GM10248 (cell line): ENCODE measurements at regions not wholly inside any gene's neighbourhood (a gene's known extent, or its start where the extent isn't known, plus 50 kb on each side); places are given as distances from the start of the nearest gene placed in this dataset.

Experiments
- CTCF ChIA-PET: fragments of 300-600 bp; sonication (Branson Sonifier 250); formaldehyde crosslinking; extraction: SDS; loops from one replicate; lab custom pipeline; 2021; ENCODE audit warnings: antibody characterized with exemption; lab: Yijun Ruan, JAX
- POLR2A ChIA-PET: fragments of 350-650 bp; sonication (Branson Sonifier 250); formaldehyde crosslinking; extraction: SDS; loops from one replicate; lab custom pipeline; 2020; ENCODE audit warnings: antibody characterized with exemption; lab: Yijun Ruan, JAX
- DNase-seq: peaks from one replicate; pipeline ENCODE4 v3.0.0; 2012; ENCODE audit errors: extremely low spot score
- TF ChIP-seq, protein P1 (sequence below): IDR thresholded peaks from 2 replicates; pipeline ENCODE4 v1.5.1; 2012; ENCODE audit warnings: mild to moderate bottlenecking, low read depth; ENCODE audit errors: extremely low read depth, missing control alignments, control extremely low read depth

DNA sequence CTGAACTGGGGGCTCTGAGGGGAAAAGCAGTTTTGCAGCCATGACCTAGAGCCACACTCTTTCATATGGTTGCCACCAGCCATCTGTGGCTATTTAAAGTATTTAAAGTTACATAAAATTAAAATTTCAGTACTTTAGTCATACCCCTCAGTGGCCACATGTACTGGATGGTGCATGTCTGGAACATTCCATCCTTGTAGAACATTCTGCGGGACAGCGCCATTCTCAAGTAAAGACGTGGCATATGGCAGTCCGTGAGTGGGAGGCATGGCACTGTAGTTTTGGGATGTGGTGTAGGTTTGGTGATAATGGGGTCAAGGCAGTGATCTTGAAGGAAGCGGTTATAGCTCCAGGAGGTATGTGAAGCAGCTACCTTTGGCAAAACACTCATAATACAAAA, 61.4 kb upstream of the NFIL3 start:
- POLR2A ChIA-PET = no interaction called here
- CTCF ChIA-PET = no interaction called here
- TF ChIP-seq, protein P1, sequence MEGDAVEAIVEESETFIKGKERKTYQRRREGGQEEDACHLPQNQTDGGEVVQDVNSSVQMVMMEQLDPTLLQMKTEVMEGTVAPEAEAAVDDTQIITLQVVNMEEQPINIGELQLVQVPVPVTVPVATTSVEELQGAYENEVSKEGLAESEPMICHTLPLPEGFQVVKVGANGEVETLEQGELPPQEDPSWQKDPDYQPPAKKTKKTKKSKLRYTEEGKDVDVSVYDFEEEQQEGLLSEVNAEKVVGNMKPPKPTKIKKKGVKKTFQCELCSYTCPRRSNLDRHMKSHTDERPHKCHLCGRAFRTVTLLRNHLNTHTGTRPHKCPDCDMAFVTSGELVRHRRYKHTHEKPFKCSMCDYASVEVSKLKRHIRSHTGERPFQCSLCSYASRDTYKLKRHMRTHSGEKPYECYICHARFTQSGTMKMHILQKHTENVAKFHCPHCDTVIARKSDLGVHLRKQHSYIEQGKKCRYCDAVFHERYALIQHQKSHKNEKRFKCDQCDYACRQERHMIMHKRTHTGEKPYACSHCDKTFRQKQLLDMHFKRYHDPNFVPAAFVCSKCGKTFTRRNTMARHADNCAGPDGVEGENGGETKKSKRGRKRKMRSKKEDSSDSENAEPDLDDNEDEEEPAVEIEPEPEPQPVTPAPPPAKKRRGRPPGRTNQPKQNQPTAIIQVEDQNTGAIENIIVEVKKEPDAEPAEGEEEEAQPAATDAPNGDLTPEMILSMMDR = no peak
- no peak for DNase-seq

DNA sequence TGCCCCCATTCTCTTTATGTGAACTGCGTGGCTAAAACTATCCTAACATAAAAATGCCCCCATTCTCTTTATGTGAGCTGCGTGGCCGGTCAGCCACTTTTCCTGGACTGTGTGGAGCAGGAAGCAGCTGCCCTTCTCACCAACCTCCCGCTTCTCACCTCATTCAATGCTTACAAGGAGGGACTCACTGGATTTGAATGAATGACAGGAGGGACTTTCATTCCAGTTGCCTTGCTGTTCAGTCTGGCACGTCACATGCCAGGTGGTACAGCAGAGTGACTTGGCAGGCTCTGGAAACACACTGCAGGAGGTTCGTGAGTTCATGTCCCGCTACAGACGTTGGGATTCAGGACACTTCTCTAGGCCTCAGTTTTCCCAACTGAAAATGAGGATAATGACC, 60.2 kb upstream of the NFIL3 start:
- no peak for DNase-seq
- POLR2A ChIA-PET = no interaction called here
- CTCF ChIA-PET = no interaction called here
- TF ChIP-seq, protein P1 = no peak

- TF ChIP-seq, protein P1 = no peak
- POLR2A ChIA-PET = no interaction called here
- no peak for DNase-seq
- CTCF ChIA-PET = no interaction called here
These were observed 59.6 kb upstream of the NFIL3 start for GRCh38 chr9:91483189-91483691.

GRCh38 chr9:91481972-91482371, 58.3 kb upstream of the NFIL3 start:
- TF ChIP-seq, protein P1 = no peak
- POLR2A ChIA-PET = no interaction called here
- CTCF ChIA-PET = no interaction called here
- no peak for DNase-seq

GRCh38 chr9:91477106-91477505, 53.5 kb upstream of the NFIL3 start:
- POLR2A ChIA-PET = no interaction called here
- CTCF ChIA-PET = interaction anchor here (1.1 to 1.5 kb wide), 3 partner anchors 13 to 281 kb away, joined by 3 read pairs; no protein-coding TSS in a partner anchor
- DNase-seq = no peak
- TF ChIP-seq, protein P1 = no peak

DNA sequence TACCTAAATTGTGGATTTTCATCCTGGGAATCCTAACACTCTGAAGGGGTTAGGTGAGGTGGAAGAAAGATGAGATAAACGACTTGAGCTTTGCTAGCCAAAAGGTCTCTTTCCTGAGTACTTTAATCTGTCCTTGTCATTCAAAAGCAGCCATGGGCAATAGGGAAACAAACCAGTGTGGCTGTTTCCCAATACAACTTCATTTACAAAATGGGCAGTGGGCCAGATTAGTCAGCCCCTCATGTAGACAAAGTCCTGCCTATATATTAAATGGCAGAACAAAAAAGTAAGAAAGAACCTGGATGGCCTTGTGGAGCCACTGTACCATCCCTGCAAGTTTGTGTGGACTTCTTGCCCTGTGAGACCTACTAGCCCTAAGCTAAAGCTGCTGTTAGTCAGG, 51.0 kb upstream of the NFIL3 start:
- POLR2A ChIA-PET = no interaction called here
- CTCF ChIA-PET = interaction anchor here (1.4 kb wide), 1 partner anchor 11 kb away, joined by 4 read pairs; no protein-coding TSS in a partner anchor

More for the DNA sequence above, 51.0 kb upstream of the NFIL3 start:
- no peak for DNase-seq
- TF ChIP-seq, protein P1 = no peak
